ENCODE measurements at regions not wholly inside any gene's neighbourhood (a gene's known extent, or its start where the extent isn't known, plus 50 kb on each side); places are given as distances from the start of the nearest gene placed in this dataset.
"Not testable (repeated sequence)": the region's sequence is repeated elsewhere in the genome, so short reads cannot be mapped to it uniquely, and the experiment has no call there.

- no peak for DNase-seq
Measured at GRCh38 chr1:234858722-234859121, 248.7 kb upstream of the IRF2BP2 start.

DNA sequence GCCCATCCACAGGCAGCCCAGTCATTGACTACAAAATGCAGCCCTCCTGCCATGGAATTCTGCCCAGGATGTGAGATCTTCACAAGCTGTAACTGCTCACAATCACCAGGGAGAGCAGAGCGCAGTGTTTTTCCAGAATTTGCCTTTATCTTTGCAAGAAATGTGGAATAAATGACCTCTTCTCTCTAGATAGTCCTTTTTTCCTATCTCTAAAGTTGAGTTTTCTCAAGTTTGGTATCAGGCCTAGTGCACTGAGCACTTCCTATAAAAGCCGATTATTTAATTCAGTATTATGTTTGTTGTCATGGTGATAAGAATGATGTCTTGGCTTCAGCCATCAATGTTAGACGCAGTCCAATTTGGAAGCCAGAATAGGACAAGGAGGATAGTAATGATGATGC lies 246.9 kb upstream of the IRF2BP2 start:
- DNase-seq: no peak

- no peak for DNase-seq
Measured at GRCh38 chr1:234855851-234856250, 245.9 kb upstream of the IRF2BP2 start.

DNA sequence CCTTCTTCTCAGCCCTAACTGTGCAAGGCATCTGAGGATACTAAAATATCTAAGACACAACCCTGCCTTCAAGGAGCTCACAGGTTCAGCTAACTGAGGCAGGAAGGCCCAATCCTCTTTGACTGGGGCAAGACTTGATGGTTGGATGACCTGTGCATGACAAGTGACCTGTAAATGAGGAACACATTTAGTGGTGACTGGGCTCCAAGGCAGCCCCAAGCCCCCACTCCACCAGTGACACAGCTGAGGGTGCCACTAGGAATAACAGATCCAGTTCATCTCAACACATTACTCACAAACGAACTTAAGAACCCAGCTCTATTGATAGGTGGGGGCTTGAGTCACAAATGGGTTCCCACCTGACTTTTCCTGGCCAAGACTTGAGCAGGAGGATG lies 244.7 kb upstream of the IRF2BP2 start:
- DNase-seq: no peak

DNA sequence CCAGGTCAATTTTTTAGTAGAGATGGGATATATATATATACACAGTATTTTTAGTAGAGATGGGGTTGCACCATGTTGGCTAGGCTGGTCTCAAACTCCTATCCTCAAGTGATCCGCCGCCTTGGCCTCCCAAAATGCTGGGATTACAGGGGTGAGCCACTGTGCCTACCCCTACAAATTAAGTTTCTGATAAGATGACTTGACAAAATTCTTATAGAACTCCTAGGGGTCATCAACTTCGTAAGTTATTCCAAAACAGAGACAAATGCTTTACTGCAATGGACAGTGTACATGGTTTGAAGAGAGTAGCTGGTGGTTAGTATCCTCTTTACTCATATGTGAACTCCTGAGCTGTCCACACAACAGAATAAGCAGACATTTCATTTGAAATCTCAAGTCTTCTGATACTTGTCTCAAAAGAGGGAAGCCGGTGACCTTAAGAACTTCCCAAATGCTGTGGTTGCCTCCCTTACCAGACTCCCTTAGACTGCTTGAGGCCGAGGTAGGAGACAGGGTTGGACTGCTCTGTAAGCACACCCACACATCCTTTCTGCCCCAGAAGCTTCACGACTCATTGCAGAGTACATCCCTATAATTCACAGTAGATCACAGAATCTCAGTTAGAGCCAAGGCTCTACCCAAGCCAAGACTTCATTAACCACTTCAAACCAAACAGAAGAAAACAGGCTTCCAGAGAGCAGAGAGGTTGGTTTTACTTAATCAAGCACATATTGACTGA lies 244.1 kb upstream of the IRF2BP2 start:
- no peak for DNase-seq

DNA sequence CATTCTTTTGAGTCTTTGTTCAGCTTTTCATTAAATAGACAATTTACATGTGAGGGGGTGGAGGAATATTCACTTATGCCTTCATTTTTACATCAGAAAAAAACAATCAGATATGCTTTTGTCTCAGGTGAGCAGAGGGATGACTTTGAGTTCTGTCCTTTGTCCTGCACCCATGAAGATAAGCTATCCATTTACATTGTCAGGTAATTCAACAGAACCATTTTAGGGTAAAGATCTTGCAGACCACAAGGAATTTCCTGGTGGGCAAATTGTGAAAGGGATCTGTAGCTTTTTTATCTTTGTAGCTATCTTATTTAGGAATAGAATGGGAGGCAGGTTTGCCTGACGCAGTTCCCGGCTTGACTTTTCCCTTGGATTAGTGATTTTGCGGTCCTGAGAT lies 242.7 kb upstream of the IRF2BP2 start:
- no peak for DNase-seq

GRCh38 chr1:234851450-234852438 lies 241.8 kb upstream of the IRF2BP2 start:
- no peak for DNase-seq

DNA sequence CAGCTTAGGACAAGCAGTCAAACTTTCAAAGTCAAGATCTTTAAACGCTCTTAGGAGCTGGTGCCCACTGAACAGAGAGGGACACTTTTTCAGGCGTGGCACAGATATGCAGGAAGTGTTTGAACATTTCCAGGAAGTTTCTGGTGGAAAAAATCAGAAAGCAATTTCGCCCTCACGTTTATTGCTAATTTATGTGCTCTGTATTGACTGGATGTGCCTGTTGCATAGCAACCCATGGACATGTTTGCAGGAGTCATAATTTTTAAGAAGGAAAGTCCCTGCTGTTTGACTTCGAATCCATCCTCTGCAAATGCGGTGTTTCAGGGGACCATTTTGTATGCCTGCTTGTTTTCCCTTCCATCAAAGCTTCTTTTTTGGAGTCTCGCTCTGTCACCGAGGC lies 239.9 kb upstream of the IRF2BP2 start:
- DNase-seq: no peak

DNA sequence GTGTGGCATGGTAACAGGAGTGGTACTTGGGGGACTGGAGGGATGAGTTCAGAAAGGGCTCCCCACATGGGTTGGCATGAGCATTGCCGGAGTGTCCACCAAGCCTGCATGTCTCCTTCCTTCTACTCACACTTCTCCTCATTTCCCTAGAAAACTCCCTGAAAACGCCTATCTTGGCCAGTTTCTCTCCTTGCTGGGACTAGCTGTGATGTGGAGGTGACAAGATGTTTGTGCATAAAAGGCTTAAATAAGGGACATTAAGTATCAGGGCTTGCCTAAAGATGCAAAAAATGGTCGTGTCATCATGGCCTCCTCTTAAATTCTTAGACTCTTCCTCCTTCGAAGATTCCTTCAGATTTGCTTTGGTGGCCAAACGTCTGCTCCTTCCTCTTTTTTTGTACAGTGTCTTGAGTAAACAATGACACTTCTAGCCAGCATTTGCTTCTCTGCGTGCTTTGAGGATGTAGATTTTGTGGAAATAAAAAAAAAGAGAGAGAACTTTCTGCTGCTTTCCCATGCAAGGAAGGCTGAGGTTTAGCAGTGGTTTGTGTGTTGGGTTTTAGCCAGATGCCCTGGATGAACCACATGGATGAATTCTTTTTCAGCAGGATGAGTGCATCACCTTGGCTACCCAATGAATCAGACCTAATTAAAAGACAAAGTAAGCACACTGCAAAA lies 239.1 kb upstream of the IRF2BP2 start:
- DNase-seq: no peak

- not testable (repeated sequence) for DNase-seq
Measured at GRCh38 chr1:234846813-234847212, 236.8 kb upstream of the IRF2BP2 start.

- no peak for DNase-seq
Measured at GRCh38 chr1:234845836-234846235, 235.9 kb upstream of the IRF2BP2 start.

GRCh38 chr1:234845097-234845660 lies 235.2 kb upstream of the IRF2BP2 start:
- no peak for DNase-seq

DNA sequence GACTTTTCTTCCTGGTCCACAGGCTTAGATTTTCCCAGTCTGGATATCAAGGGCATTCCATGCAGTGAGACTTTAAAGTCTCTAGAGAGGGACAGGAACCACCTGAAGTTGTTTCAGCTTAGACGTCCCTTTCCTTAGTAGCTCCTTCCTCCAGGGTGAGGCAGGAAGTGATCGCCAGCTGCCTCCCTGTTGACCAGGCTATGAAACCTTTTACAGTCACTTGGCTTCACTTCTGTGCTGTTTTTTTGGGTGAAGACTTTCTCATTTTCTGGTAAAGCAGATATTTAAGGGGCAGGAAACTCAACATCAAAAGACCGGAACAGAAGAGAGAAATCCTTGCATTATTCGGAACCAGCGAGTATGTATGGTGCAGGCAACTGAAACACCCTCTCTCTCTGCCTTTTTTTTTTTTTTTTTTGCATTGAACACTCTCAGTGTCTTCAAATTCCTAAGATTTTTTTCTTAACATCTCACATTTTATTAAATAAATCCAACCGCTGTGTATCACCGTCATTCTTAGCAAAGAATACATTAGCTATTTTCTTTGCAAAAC lies 234.6 kb upstream of the IRF2BP2 start:
- no peak for DNase-seq

- no peak for DNase-seq
Measured at GRCh38 chr1:234843946-234844345, 234.0 kb upstream of the IRF2BP2 start.

- no peak for DNase-seq
Measured at GRCh38 chr1:234842726-234843641, 233.0 kb upstream of the IRF2BP2 start.

DNA sequence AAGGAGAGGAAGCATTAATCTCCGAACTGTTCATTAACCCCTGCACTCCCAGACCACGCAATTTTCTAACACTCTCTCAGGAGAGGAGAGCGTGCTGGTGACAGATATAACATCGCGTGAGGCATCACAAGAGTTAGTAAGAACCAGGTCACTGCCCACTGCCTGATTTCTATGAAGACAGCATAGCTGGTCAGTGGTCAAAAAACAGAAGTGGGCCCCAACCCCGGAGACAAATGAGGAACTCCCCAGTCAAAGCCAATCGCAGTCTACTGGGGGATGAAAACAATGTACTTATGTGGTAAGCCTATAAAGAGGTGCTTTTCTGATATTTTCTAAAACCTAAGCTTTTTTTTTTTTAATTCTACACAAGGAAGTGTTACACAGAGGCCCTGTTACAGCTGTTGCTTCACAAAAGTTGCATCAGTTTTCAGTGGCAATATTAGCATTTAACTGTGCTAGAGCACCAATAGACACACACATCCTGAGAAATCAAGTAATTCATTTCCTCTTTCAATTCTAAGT lies 231.8 kb upstream of the IRF2BP2 start:
- DNase-seq: no peak

DNA sequence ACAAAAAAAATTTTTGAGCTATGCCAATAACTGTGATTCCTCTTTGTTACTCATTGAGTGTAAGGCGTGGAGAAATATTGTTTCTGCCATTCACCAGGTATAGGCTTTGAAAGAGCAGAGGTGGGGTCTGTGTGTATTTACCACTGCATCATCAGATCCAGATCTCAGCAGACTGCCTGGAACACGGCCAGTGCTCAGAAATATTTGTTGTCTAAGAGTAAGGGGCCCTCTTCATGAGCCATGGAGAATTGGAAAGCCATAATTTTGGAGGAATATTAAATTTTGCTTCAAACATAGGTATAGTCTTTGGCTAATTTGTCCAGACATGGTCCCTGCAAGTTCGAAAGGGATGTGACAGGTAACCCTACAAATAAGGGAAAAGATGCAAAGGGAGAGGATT lies 231.3 kb upstream of the IRF2BP2 start:
- no peak for DNase-seq

GRCh38 chr1:234840843-234841242 lies 230.9 kb upstream of the IRF2BP2 start:
- no peak for DNase-seq

GRCh38 chr1:234840253-234840652 lies 230.3 kb upstream of the IRF2BP2 start:
- DNase-seq: no peak

DNA sequence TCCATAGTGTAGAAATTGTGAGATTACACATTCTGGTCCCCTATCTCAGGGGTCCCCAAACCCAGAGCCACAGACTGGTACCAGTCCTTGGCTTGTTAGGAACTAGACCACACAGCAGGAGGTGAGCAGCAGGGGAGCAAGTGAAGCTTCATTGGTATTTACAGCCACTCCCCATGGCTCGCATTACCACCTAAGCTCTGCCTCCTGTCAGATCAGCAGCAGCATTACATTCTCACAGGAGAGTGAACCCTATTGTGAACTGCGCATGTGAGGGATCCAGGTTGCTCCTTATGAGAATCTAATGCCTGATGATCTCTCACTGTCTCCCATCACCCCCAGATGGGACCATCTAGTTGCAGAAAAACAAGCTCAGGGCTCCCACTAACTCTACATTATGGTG lies 229.7 kb upstream of the IRF2BP2 start:
- DNase-seq: no peak

GRCh38 chr1:234838820-234839219 lies 228.8 kb upstream of the IRF2BP2 start:
- DNase-seq: no peak
